ENCODE measurements at regions not wholly inside any gene's neighbourhood (a gene's known extent, or its start where the extent isn't known, plus 50 kb on each side); places are given as distances from the start of the nearest gene placed in this dataset.

GRCh38 chr12:115517913-115518312 lies 759.6 kb downstream of the MED13L start (continued):
- TF ChIP-seq EZH2 (IDR thresholded peaks at IDR 0.05; ENCODE audit: low read depth, low read length, severe bottlenecking) (no peak), CREB1 (IDR thresholded peaks at IDR 0.05) (no peak), CHD7 (IDR thresholded peaks at IDR 0.05; ENCODE audit: insufficient replicate concordance, low read length) (no peak)

Data from H1 (cell line).